Osteoblast (primary cell): ENCODE measurements at regions not wholly inside any gene's neighbourhood (a gene's known extent, or its start where the extent isn't known, plus 50 kb on each side); places are given as distances from the start of the nearest gene placed in this dataset.

ENCODE experiments used
- DNase-seq: peaks from one replicate; pipeline ENCODE4 v3.0.0; 2011; ENCODE audit warnings: low spot score, mixed read lengths; ENCODE audit not compliant: insufficient read length; ENCODE audit errors: missing footprints
- H2AFZ ChIP-seq: 2 replicates; pipeline ENCODE4 v1.6.0; 2011; ENCODE audit warnings: mild to moderate bottlenecking, low read length
- H3K27ac ChIP-seq: 2 replicates; pipeline ENCODE4 v1.5.1; 2011; ENCODE audit warnings: mild to moderate bottlenecking, low read depth, low read length, moderate library complexity
- H3K27me3 ChIP-seq: 2 replicates; pipeline ENCODE4 v1.6.0; 2012; ENCODE audit warnings: mild to moderate bottlenecking, control low read depth, inconsistent platforms, low read length, moderate library complexity; ENCODE audit not compliant: insufficient read depth
- H3K36me3 ChIP-seq: 2 replicates; pipeline ENCODE4 v1.5.1; 2011; ENCODE audit warnings: mild to moderate bottlenecking, low read length, control low read depth, moderate library complexity; ENCODE audit not compliant: insufficient read depth
- H3K4me1 ChIP-seq: 2 replicates; pipeline ENCODE4 v1.5.1; 2011; ENCODE audit warnings: mild to moderate bottlenecking, low read length, control low read depth, moderate library complexity; ENCODE audit not compliant: insufficient read depth
- H3K4me2 ChIP-seq: 2 replicates; pipeline ENCODE4 v1.6.0; 2011; ENCODE audit warnings: mild to moderate bottlenecking, low read length; ENCODE audit not compliant: insufficient read depth
- H3K4me3 ChIP-seq: fragments of 200-600 bp; sonication (generic); 3 replicates; pipeline ENCODE4 v1.5.1; 2012; ENCODE audit warnings: mild to moderate bottlenecking, low read length, inconsistent platforms; ENCODE audit not compliant: insufficient read depth
- H3K79me2 ChIP-seq: 2 replicates; pipeline ENCODE4 v1.6.0; 2012; ENCODE audit warnings: mild to moderate bottlenecking, low read length, control low read depth, inconsistent platforms; ENCODE audit not compliant: insufficient read depth
- H3K9me3 ChIP-seq: 2 replicates; pipeline ENCODE4 v1.5.1; 2011; ENCODE audit warnings: low read depth, low read length, control low read depth
- H4K20me1 ChIP-seq: 2 replicates; pipeline ENCODE4 v1.6.0; 2012; ENCODE audit warnings: mild to moderate bottlenecking, low read length, control low read depth; ENCODE audit not compliant: insufficient read depth
- CTCF ChIP-seq: IDR thresholded peaks from 2 replicates; pipeline ENCODE4 v1.5.1; 2011; ENCODE audit warnings: mild to moderate bottlenecking, low read depth, low read length, moderate library complexity; ENCODE audit errors: extremely low read depth

GRCh38 chr13:22102271-22102670 is 431.4 kb downstream of the FGF9 start:
- no peaks in the 10 kb centered on the region for H3K4me1 ChIP-seq
- no peak overlapping the region for H3K27ac ChIP-seq
- no peak overlapping the region for H2AFZ ChIP-seq
- H3K9me3 ChIP-seq, result no peaks in the 10 kb centered on the region
- H3K36me3 ChIP-seq, result no peaks in the 10 kb centered on the region
- H3K4me2 ChIP-seq, result no peak overlapping the region
- no peaks in the 10 kb centered on the region for H3K27me3 ChIP-seq
- H3K4me3 ChIP-seq, result no peak overlapping the region
- no peak for DNase-seq
- H4K20me1 ChIP-seq, result no peaks in the 10 kb centered on the region
- no peaks in the 10 kb centered on the region for H3K79me2 ChIP-seq
- no peak for TF ChIP-seq CTCF

GRCh38 chr13:22103046-22104027 is 432.5 kb downstream of the FGF9 start:
- H3K27me3 ChIP-seq, result no peaks in the 10 kb centered on the region
- no peak overlapping the region for H3K27ac ChIP-seq
- DNase-seq, result no peak
- H3K79me2 ChIP-seq, result no peaks in the 10 kb centered on the region
- H3K9me3 ChIP-seq, result no peaks in the 10 kb centered on the region
- no peaks in the 10 kb centered on the region for H3K4me1 ChIP-seq
- H3K36me3 ChIP-seq, result no peaks in the 10 kb centered on the region
- H4K20me1 ChIP-seq, result no peaks in the 10 kb centered on the region
- H3K4me3 ChIP-seq, result no peak overlapping the region
- H2AFZ ChIP-seq, result no peak overlapping the region
- TF ChIP-seq CTCF, result no peak
- H3K4me2 ChIP-seq, result no peak overlapping the region

GRCh38 chr13:22106058-22106457 is 435.2 kb downstream of the FGF9 start:
- H3K27me3 ChIP-seq, result no peaks in the 10 kb centered on the region
- no peak for DNase-seq
- no peaks in the 10 kb centered on the region for H3K79me2 ChIP-seq
- H3K36me3 ChIP-seq, result no peaks in the 10 kb centered on the region
- no peak overlapping the region for H3K27ac ChIP-seq
- H3K4me2 ChIP-seq, result no peak overlapping the region
- no peaks in the 10 kb centered on the region for H3K9me3 ChIP-seq
- TF ChIP-seq CTCF, result no peak
- H3K4me1 ChIP-seq, result no peaks in the 10 kb centered on the region
- H2AFZ ChIP-seq, result no peak overlapping the region
- H4K20me1 ChIP-seq, result no peaks in the 10 kb centered on the region
- H3K4me3 ChIP-seq, result no peak overlapping the region

- Histone ChIP-seq H3K36me3 (no peaks in the 10 kb centered on the region), H3K4me3 (no peak overlapping the region), H3K79me2 (no peaks in the 10 kb centered on the region), H3K4me2 (no peak overlapping the region), H3K27ac (no peak overlapping the region), H3K27me3 (no peaks in the 10 kb centered on the region), H2AFZ (no peak overlapping the region), H3K4me1 (no peaks in the 10 kb centered on the region), H3K9me3 (no peaks in the 10 kb centered on the region), H4K20me1 (no peaks in the 10 kb centered on the region)
- DNase-seq, result no peak
- no peak for TF ChIP-seq CTCF
Measured at GRCh38 chr13:22107549-22107948, 436.7 kb downstream of the FGF9 start.
